GM18517 (cell line): ENCODE measurements at regions not wholly inside any gene's neighbourhood (a gene's known extent, or its start where the extent isn't known, plus 50 kb on each side); places are given as distances from the start of the nearest gene placed in this dataset.

Experiments
- ATAC-seq: cut with Tn5 transposase; IDR thresholded peaks from one replicate; pipeline ENCODE4 v1.9.1; 2021; ENCODE audit warnings: mild to moderate bottlenecking, moderate library complexity; ENCODE audit not compliant: unreplicated experiment

GRCh38 chr1:8267307-8267706, 50.6 kb upstream of the SLC45A1 start:
- ATAC-seq = no peak

GRCh38 chr1:8266436-8267165, 51.3 kb upstream of the SLC45A1 start:
- no peak for ATAC-seq

GRCh38 chr1:8263791-8264190, 54.1 kb upstream of the SLC45A1 start:
- no peak for ATAC-seq

- ATAC-seq = no peak
These were observed 56.5 kb upstream of the SLC45A1 start for GRCh38 chr1:8261398-8261762.

- ATAC-seq = no peak
These were observed 58.2 kb upstream of the SLC45A1 start for GRCh38 chr1:8259498-8260290.

GRCh38 chr1:8257621-8258020, 60.3 kb upstream of the SLC45A1 start:
- no peak for ATAC-seq

- ATAC-seq = no peak
These were observed 61.6 kb upstream of the SLC45A1 start for GRCh38 chr1:8256321-8256720.

GRCh38 chr1:8255712-8256111, 62.2 kb upstream of the SLC45A1 start:
- ATAC-seq = no peak

GRCh38 chr1:8252266-8252951, 65.5 kb upstream of the SLC45A1 start:
- no peak for ATAC-seq

GRCh38 chr1:8251635-8252034, 66.3 kb upstream of the SLC45A1 start:
- ATAC-seq = no peak

- no peak for ATAC-seq
These were observed 68.1 kb upstream of the SLC45A1 start for GRCh38 chr1:8249838-8250237.

GRCh38 chr1:8247811-8248436, 70.0 kb upstream of the SLC45A1 start:
- no peak for ATAC-seq

- ATAC-seq = no peak
These were observed 73.6 kb upstream of the SLC45A1 start for GRCh38 chr1:8244304-8244703.

GRCh38 chr1:8242498-8242897, 75.4 kb upstream of the SLC45A1 start:
- no peak for ATAC-seq

GRCh38 chr1:8241417-8242014, 76.4 kb upstream of the SLC45A1 start:
- no peak for ATAC-seq

- no peak for ATAC-seq
These were observed 78.4 kb upstream of the SLC45A1 start for GRCh38 chr1:8239306-8240023.

GRCh38 chr1:8239039-8239305, 78.9 kb upstream of the SLC45A1 start:
- ATAC-seq = no peak

GRCh38 chr1:8238141-8239038, 79.5 kb upstream of the SLC45A1 start:
- no peak for ATAC-seq

- ATAC-seq = no peak
These were observed 85.7 kb upstream of the SLC45A1 start for GRCh38 chr1:8232036-8232757.
